Lung (tissue), 11 donors: ENCODE measurements at regions not wholly inside any gene's neighbourhood (a gene's known extent, or its start where the extent isn't known, plus 50 kb on each side); places are given as distances from the start of the nearest gene placed in this dataset.

Source experiments
- ATAC-seq: fragments of 200-7000 bp; cut with Tn5 transposase; one replicate; pipeline ENCODE4 v1.9.1; 2020; ENCODE audit warnings: moderate number of reproducible peaks; ENCODE audit not compliant: insufficient read depth, low FRiP score
- DNase-seq, 3 donors: peaks; one replicate each; pipeline ENCODE4 v3.0.0-alpha.2; 2013 to 2017
- H3K27ac ChIP-seq, 2 donors: one replicate each; pipeline ENCODE4 v1.5.1; 2013; ENCODE audit warnings: mild to moderate bottlenecking in 2 of 2, moderate library complexity in 2 of 2, control low read depth in 1 of 2, inconsistent platforms in 1 of 2, low read depth in 1 of 2, low read length in 1 of 2
- H3K27me3 ChIP-seq, 3 donors: one replicate each; pipeline ENCODE4 v1.5.1; 2013; ENCODE audit warnings: low read length in 2 of 3; ENCODE audit not compliant: control insufficient read depth in 3 of 3, insufficient read depth in 3 of 3
- H3K36me3 ChIP-seq, 4 donors: one replicate each; pipeline ENCODE4 v1.5.1; 2013; ENCODE audit warnings: low read length in 4 of 4, mild to moderate bottlenecking in 1 of 4, moderate library complexity in 1 of 4; ENCODE audit not compliant: control insufficient read depth in 4 of 4, insufficient read depth in 4 of 4
- H3K4me1 ChIP-seq, 5 donors: one replicate each; pipeline ENCODE4 v1.5.1; 2013; ENCODE audit warnings: low read length in 5 of 5, mild to moderate bottlenecking in 2 of 5, moderate library complexity in 1 of 5; ENCODE audit not compliant: control insufficient read depth in 5 of 5, insufficient read depth in 5 of 5
- H3K4me3 ChIP-seq: one replicate; pipeline ENCODE4 v1.5.1; 2013; ENCODE audit warnings: mild to moderate bottlenecking, control low read depth, moderate library complexity
- H3K9ac ChIP-seq, 2 donors: one replicate each; pipeline ENCODE4 v1.5.1; 2013; ENCODE audit warnings: low read length in 2 of 2, control low read depth in 1 of 2; ENCODE audit not compliant: insufficient read depth in 1 of 2
- H3K9me3 ChIP-seq, 4 donors: one replicate each; pipeline ENCODE4 v1.5.1; 2013; ENCODE audit warnings: low read length in 3 of 4, mild to moderate bottlenecking in 1 of 4, moderate library complexity in 1 of 4; ENCODE audit not compliant: control insufficient read depth in 4 of 4, insufficient read depth in 3 of 4
- WGBS, 2 donors: extraction: QIAGEN DNeasy Blood & Tissue Kit; methylation state at CpG; one replicate each; pipeline ENCODE4 v1.1.7; 2013; 5-methylcytosine and 5-hydroxymethylcytosine counted together
- TF ChIP-seq, protein P1 (sequence below): IDR thresholded peaks from 2 replicates; pipeline ENCODE4 v1.5.1; 2012; ENCODE audit warnings: mild to moderate bottlenecking; ENCODE audit errors: control extremely low read depth, extremely low read depth
- donor health status: control.
- donor health status: control.
- donor health status: Bipolar disorder and iron deficiency.
- donor health status: healthy.
- donor health status: DM: yes; HTN: yes; CAD: no.

- 64 to 70% methylated on average over 3 of the region's 3 CpGs for WGBS, 2 donors
- DNase-seq, result no peak
- H3K4me3 ChIP-seq, result no peak overlapping the region
- TF ChIP-seq, protein P1, sequence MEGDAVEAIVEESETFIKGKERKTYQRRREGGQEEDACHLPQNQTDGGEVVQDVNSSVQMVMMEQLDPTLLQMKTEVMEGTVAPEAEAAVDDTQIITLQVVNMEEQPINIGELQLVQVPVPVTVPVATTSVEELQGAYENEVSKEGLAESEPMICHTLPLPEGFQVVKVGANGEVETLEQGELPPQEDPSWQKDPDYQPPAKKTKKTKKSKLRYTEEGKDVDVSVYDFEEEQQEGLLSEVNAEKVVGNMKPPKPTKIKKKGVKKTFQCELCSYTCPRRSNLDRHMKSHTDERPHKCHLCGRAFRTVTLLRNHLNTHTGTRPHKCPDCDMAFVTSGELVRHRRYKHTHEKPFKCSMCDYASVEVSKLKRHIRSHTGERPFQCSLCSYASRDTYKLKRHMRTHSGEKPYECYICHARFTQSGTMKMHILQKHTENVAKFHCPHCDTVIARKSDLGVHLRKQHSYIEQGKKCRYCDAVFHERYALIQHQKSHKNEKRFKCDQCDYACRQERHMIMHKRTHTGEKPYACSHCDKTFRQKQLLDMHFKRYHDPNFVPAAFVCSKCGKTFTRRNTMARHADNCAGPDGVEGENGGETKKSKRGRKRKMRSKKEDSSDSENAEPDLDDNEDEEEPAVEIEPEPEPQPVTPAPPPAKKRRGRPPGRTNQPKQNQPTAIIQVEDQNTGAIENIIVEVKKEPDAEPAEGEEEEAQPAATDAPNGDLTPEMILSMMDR, result no peak
- no peaks in the 10 kb centered on the region for H3K9me3 ChIP-seq
- no peak overlapping the region for H3K27ac ChIP-seq
- no peak for ATAC-seq
- H3K36me3 ChIP-seq, result no peaks in the 10 kb centered on the region
- H3K4me1 ChIP-seq, result no peaks in the 10 kb centered on the region
- H3K27me3 ChIP-seq, result no peaks in the 10 kb centered on the region
- H3K9ac ChIP-seq, result no peak overlapping the region
Observed at GRCh38 chr4:110753466-110753865, 130.6 kb upstream of the PITX2 start.

GRCh38 chr4:110754716-110755115, 131.8 kb upstream of the PITX2 start:
- no peaks in the 10 kb centered on the region for H3K4me1 ChIP-seq
- no peak overlapping the region for H3K27ac ChIP-seq
- TF ChIP-seq, protein P1, result no peak
- no peak for ATAC-seq
- no peaks in the 10 kb centered on the region for H3K36me3 ChIP-seq
- H3K9ac ChIP-seq, result no peak overlapping the region
- no peaks in the 10 kb centered on the region for H3K27me3 ChIP-seq
- H3K4me3 ChIP-seq, result no peak overlapping the region
- 82 to 90% methylated on average over 2 of the region's 2 CpGs for WGBS, 2 donors
- no peak for DNase-seq
- no peaks in the 10 kb centered on the region for H3K9me3 ChIP-seq

DNA sequence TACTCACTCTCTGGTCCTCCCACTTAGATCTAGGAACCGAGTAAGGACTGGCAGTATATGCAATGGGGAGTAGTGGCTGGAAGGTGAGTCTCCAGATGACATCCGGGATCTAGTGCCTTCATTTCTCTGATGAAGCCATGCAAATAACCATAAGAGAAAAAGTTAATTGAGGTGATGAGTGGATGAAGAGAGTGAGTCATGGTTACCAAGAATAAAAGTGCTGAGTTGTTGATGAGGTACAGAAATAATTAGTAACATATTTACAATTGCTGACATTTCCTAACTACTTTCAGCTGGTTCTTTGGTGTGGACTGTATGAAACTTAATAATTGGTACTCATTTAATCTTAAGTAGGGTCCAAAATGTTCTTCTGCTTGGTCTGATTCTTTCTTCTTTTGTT, 146.7 kb upstream of the PITX2 start:
- no peak for DNase-seq
- Histone ChIP-seq H3K36me3 (no peaks in the 10 kb centered on the region), H3K4me1 (no peaks in the 10 kb centered on the region), H3K9me3 (no peaks in the 10 kb centered on the region), H3K27me3 (no peaks in the 10 kb centered on the region), H3K27ac (no peak overlapping the region), H3K4me3 (no peak overlapping the region), H3K9ac (no peak overlapping the region)
- 40 to 49% methylated on average over 2 of the region's 2 CpGs for WGBS, 2 donors
- TF ChIP-seq, protein P1, result no peak
- ATAC-seq, result no peak

DNA sequence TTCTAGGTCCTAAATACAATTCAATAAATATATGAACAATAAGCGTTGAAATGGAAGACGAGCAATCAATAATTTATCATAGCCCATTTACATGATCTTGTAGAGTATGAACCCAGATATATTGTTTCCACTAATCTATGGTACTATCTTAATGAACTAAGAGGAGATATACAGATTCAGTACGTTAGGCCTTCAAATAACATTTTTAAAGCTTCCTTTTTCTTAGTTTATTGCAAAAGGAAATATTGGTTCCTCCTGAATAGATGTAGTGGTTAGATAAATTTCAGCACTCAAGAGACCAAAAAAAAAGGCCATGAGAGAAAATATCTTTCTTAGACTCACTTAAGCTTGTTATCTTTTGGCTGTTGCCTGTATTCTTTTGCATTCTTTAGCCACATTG, 147.5 kb upstream of the PITX2 start:
- H3K9ac ChIP-seq, result no peak overlapping the region
- ATAC-seq (no peak), DNase-seq (no peak)
- H3K9me3 ChIP-seq, result no peaks in the 10 kb centered on the region
- 56 to 67% methylated on average over 3 of the region's 3 CpGs for WGBS, 2 donors
- H3K4me3 ChIP-seq, result no peak overlapping the region
- no peaks in the 10 kb centered on the region for H3K27me3 ChIP-seq
- no peak overlapping the region for H3K27ac ChIP-seq
- H3K36me3 ChIP-seq, result no peaks in the 10 kb centered on the region
- TF ChIP-seq, protein P1, result no peak
- H3K4me1 ChIP-seq, result no peaks in the 10 kb centered on the region
